Amygdala (tissue), 56 donors: ENCODE measurements at regions not wholly inside any gene's neighbourhood (a gene's known extent, or its start where the extent isn't known, plus 50 kb on each side); places are given as distances from the start of the nearest gene placed in this dataset.
"Not testable (repeated sequence)": the region's sequence is repeated elsewhere in the genome, so short reads cannot be mapped to it uniquely, and the experiment has no call there.

Experiments used
- DNase-seq, 56 donors: peaks; one replicate each; lab custom pipeline; 2025; lab: John Stamatoyannopoulos, UW

- DNase-seq: peak in 3 of 56 donors; percentile 27 to 55 (median 31)
Observed at GRCh38 chr17:77287432-77288068, 146.8 kb downstream of the SEC14L1 start.

DNA sequence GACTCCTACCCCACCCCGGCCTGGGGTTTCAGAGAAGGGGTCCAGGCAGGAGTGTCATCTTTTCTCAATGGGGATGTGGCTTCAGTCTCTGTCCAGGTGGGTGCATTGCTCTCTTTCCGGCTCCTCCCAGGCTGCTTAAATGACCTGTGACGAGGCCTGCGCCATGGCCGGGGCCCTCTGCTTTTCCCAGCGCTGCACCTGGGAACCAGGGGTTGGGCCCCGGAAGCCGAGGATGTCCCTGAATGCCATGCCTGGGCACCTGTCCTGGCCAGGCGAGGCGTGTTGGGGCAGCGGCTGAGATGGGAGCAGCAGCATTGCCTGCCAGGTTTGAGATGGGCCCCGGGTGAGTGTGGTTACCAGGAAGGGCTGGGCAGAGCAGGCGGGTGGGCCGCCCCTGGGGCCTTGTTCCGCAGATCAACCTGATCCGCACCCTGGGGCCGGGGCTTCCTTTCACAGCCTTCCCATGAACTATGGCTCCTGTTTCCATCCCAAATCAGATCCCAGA is 147.4 kb downstream of the SEC14L1 start:
- no peak for DNase-seq

DNA sequence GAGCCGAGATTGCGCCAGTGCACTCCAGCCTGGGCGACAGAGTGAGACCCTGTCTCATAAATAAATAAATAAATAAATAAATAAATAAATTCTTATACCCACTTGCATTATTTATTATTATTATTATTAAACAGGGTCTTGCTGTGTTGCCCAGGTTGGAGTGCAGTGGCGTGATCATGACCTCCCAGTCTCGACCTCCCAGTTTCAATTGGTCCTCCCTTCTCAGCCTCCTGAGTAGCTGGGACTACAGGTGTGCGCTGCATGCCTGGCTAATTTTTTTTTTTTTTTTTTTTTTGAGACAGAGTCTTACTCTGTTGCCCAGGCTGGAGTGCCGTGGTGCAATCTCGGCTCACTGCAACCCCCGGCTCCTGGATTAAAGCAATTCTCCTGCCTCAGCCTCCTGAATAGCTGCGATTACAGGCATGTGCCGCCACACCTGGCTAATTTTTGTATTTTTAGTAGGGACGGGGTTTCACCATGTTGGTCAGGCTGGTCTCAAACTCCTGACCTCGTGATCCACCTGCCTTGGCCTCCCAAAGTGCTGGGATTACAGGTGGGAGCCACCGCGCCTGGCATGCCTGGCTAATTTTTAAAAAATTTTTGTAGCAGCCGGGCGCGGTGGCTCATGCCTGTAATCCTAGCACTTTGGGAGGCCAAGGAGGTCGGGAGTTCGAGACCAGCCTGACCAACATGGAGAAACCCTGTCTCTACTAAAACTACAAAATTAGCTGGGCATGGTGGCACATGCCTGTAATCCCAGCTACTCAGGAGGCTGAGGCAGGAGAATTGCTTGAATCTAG is 150.2 kb downstream of the SEC14L1 start:
- not testable (repeated sequence) for DNase-seq

DNA sequence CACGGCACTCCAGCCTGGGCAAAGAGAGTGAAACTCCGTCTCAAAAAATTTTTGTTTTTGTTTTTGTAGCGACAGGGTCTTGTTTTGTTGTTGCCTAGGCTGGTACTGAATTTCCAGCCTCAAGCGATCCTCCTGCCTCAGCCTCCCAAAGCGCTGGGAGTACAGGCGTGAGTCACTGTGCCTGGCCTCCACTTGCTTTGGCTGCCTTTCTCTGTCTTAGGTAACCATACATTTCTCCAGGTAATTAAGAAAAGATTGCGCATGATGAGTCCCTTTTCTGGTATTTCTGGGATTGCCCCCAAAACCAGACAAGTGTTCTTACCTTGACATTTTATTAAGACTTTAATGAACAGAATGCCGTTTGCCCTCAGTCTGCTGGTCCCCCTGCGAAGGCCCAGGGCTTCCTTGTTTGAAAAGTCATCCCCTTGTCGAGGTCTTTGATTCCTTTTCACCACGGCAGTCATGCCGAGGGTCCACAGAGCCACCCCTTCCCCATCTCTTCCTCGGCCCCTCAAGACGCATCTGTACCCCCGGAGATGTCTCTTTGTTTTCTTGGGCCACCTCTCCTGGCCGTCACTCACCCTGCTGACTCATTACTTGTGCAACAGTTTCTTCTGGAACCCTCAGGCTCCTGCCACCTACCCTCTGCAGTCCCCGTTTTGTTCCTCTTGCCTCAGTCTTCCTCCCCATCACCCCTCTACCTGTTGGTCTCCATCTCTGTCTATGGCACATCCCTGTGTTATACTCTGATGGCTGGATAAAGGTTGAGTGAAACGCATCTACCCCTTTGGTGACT is 151.0 kb downstream of the SEC14L1 start:
- DNase-seq: no peak

GRCh38 chr17:77294761-77295160 is 154.0 kb downstream of the SEC14L1 start:
- no peak for DNase-seq

DNA sequence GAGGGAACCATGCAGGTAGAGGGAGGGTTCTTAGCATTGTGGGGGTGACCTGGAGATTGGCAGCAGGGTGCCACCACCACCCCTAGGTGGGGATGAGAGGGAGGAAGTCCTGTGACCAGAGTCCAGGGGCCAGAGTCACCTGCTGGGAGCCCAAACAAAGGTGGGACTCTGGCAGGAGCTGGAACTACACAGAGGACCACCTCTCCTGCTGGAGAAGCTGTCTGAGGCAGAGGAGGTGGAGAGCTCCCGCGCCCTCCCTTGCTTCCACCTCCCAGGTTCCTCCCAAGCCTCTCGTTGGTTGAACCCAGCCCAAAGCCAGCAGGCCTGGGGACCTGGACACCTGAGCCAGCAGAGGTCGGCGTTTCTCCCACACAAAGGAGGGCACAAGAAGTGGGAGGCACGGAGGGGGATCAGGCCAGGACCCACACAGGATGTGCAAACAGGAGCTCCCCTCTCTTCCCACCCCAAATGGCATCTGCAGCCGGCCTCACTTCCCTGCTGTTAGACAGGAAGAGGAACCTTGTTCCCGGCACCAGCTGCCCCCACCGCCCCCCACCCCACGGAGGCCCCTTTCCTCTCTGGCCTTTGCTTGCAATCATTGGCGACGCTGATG is 154.6 kb downstream of the SEC14L1 start:
- no peak for DNase-seq

DNA sequence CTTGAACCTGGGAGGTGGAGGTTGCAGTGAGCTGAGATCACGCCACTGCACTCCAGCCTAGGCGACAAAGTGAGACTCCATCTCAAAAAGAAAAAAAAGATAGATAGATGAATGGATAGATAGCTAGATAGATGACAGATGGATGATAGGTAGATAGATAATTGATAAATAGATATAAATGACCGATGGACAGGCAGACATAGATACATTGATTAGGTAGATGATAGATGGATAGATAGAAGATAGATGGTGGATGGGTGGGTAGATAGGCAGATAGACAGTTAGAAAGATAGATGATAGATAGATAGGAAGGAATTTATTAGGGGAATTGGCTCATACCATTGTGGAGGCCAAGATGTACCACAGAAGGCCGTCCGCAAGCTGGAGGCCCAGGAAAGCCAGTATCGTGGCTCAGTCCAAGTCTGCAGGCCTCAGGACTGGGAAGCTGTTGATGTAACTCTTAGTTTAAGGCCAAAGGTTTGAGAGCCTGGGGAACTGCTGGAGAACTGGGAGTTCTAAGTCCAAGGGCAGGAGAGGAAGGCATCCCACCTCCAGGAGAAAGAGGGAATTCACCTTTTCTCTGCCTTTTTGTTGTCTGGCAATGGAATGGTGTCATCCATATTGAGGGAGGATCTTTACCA is 156.1 kb downstream of the SEC14L1 start:
- DNase-seq: no peak

DNA sequence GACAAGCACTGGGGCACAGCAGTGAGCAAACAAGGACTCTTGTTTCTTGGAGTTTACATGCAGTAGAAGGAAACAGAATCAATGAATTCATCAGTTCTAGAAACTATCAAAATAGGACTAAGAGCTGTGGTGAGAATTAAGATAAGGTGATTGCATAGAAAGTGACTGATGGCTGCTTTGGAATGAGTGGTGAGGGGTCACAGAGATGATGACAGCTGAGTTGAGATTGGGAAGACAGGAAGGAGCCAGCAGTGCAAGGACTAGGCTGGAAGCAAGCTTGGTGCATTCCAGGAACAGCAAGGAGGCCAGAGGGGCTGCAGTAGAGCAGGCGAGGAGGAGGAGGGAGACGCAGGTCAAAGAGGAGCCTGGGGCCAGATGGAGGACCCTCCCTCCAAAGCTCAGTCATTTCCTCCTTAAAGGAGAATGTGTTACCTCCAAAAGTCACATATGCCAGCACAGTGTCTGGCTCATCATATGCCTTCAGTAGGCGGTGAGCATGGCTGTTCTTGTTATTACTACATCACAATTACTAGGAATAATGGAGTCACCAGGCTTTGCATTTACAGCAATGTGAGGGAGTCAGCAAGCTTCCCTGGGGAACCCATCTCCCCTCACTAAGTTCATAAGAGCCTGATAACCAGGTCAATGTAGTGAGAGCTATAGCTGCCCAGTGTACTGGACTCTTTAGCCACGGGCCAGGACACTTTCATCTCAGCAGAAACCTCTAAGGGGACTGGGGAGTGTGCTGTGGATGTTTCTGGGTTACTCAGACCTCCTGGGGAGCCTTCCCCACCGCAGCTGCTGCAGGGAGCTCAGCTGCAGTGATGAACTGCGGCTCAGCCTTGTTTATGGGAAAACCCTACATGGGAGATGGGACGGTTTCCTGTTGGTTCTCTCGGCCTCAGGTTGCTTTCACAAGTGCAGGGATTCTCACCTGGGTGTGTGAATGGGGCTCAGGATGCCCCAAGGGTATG is 157.2 kb downstream of the SEC14L1 start:
- no peak for DNase-seq

DNA sequence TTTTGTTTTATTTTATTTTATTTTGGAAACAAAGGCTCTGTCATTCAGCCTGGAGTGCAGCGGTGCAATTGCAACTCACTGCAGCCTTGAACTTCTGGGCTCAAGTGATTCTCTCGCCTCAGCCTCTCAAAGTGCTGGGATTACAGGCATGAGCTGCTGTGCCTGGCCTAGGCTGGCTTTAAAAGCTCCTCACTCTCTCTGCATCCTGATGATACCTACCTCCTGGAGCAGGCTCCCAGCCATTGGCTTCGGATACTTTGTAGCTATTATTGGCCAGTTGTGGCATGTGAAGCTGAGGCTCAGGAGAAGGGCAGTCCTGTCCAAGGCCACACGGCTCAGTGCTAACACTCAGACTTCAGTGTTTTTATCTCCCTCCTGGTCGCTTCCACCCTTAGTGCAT is 158.0 kb downstream of the SEC14L1 start:
- no peak for DNase-seq

GRCh38 chr17:77299256-77300015 is 158.7 kb downstream of the SEC14L1 start:
- no peak for DNase-seq

DNA sequence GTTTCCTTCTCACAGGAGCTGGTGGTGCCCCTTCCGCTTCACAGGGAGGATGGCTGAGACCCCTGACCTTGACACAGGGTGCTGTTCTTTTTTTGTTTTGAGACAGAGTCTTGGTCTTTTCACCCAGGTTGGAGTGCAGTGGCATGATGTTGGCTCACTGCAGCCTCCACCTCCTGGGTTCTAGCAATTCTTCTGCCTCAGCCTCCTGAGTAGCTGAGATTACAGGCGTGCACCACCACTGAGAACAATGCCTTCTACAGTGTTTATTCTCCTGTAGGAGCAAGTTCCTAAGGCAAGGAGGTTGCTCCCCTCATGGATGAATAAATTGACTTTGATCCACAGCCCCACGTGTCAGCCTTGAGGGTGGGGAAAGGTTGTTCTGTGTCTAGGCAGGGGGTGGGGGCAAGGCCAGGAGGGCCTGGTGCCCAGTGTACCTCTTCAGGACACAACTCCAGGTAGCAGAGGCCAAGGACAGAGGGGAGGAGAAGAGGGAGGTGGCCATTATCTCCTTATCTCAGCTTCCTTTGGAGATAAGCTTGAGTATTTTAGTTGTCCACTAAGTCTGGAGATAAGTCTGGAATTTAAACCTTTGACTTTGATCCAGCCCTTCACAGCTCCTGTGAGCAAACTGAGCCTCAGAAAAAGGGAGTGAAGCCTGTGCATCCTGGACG is 159.4 kb downstream of the SEC14L1 start:
- DNase-seq: no peak

DNA sequence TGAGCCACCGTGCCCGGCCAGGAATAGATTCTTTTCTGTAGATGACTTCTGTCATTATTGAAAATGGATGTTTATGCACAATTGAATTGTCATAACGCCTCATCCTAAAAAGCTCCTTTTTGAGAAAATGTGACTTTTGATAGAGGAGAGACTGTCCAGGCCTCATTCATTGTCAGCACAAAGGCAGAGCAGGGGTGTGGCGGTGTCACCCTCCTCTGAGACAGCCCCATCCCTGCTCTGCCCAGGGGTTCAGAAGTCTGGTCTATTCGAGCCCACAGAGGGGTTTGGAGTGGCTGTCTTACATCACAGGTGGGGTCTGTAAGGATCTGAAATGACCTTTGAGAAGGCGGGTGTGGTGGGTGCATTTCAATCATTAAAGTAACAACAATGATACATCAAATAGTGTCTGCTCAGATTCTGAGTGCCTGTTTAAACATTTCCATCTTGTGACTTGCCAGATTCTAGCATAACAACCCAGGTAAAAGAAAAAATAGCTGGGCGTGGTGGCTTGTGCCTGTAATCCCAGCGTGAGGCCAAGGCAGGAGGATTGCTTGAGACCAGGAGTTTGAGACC is 161.0 kb downstream of the SEC14L1 start:
- DNase-seq: no peak

DNA sequence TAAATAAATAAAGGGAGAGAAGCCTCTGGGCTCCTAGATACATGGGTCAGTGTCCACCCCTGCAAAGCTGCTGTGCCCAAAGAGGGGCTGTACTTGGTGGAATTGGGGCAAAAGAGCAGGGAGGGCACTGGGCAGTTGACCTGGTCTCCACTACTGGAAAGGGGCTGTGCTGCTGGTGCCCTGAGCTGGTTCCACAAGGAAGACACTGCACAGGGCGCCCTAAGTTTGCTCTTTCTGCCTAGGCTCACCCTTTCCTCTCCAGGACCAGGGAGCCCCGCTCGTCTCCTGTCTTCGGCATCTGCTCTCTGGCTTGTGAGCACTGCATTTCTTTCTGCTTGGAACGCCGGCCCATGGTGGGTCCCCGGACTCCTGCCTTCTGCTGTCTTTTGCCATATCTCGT is 161.9 kb downstream of the SEC14L1 start:
- no peak for DNase-seq

DNA sequence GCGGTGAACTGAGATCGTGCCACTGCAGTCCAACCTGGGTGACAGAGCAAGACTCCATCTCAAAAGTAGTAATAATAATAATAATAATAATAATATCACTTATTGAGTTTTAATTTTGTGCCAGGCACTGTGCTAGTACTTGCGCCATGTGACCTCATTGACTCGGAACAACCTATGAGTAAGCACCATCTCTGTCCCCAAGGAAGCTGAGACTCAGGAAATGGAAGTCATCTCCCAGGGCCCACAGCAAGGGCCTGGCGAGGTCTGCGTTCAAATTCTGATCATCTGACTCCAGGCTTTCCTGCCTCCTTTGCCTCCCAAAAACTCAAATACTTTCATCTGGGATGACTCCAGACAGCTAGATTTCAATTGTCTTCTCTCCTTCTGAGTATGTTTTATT is 162.9 kb downstream of the SEC14L1 start:
- DNase-seq: no peak

GRCh38 chr17:77304051-77304745 is 163.4 kb downstream of the SEC14L1 start:
- peak in 1 of 56 donors; percentile 5 for DNase-seq

- no peak for DNase-seq
Observed at GRCh38 chr17:77304746-77305473, 164.1 kb downstream of the SEC14L1 start.
